ENCODE measurements at regions not wholly inside any gene's neighbourhood (a gene's known extent, or its start where the extent isn't known, plus 50 kb on each side); places are given as distances from the start of the nearest gene placed in this dataset.

- Mint-ChIP-seq H3K9me3 (peaks cover 0 to 12% of the 10 kb centered on the region in 2 donors), H3K36me3 (no peaks in the 10 kb centered on the region), H3K27ac (no peak overlapping the region)
- ATAC-seq (no peak), DNase-seq (ENCODE audit: low spot score in 2 of 2) (no peak)
Measured at GRCh38 chr14:43901911-43902673, 605.0 kb downstream of the FSCB start.

GRCh38 chr14:43900173-43900655 is 606.9 kb downstream of the FSCB start:
- no peak for DNase-seq (ENCODE audit: low spot score in 2 of 2)
- Mint-ChIP-seq H3K36me3 (no peaks in the 10 kb centered on the region), H3K27ac (no peak overlapping the region), H3K9me3 (peaks cover 6 to 9% of the 10 kb centered on the region in 2 donors)
- no peak for ATAC-seq

- Mint-ChIP-seq H3K9me3 (peaks cover 8 to 9% of the 10 kb centered on the region in 2 donors), H3K36me3 (no peaks in the 10 kb centered on the region), H3K27ac (no peak overlapping the region)
- DNase-seq (ENCODE audit: low spot score in 2 of 2), result no peak
- ATAC-seq, result no peak
Measured at GRCh38 chr14:43898687-43899086, 608.4 kb downstream of the FSCB start.

GRCh38 chr14:43896044-43896443 is 611.0 kb downstream of the FSCB start:
- DNase-seq (ENCODE audit: low spot score in 2 of 2) (no peak), ATAC-seq (no peak)
- Mint-ChIP-seq H3K36me3 (no peaks in the 10 kb centered on the region), H3K27ac (no peak overlapping the region), H3K9me3 (peaks cover 14% of the 10 kb centered on the region in 2 donors)

GRCh38 chr14:43894534-43894933 is 612.5 kb downstream of the FSCB start:
- ATAC-seq, result no peak
- Mint-ChIP-seq H3K27ac (no peak overlapping the region), H3K36me3 (no peaks in the 10 kb centered on the region), H3K9me3 (peaks cover 11 to 14% of the 10 kb centered on the region in 2 donors)
- no peak for DNase-seq (ENCODE audit: low spot score in 2 of 2)

- Mint-ChIP-seq H3K9me3 (peaks cover 6 to 18% of the 10 kb centered on the region in 2 donors), H3K36me3 (no peaks in the 10 kb centered on the region), H3K27ac (no peak overlapping the region)
- DNase-seq (ENCODE audit: low spot score in 2 of 2) (no peak), ATAC-seq (no peak)
Measured at GRCh38 chr14:43887523-43887922, 619.6 kb downstream of the FSCB start.

- Mint-ChIP-seq H3K9me3 (no peaks in the 10 kb centered on the region), H3K36me3 (no peaks in the 10 kb centered on the region), H3K27ac (no peak overlapping the region)
- ATAC-seq, result no peak
- no peak for DNase-seq (ENCODE audit: low spot score in 2 of 2)
Measured at GRCh38 chr14:43877351-43877960, 629.6 kb downstream of the FSCB start.

- Mint-ChIP-seq H3K9me3 (no peaks in the 10 kb centered on the region), H3K36me3 (no peaks in the 10 kb centered on the region), H3K27ac (no peak overlapping the region)
- DNase-seq (ENCODE audit: low spot score in 2 of 2) (no peak), ATAC-seq (no peak)
Measured at GRCh38 chr14:43872752-43873655, 634.1 kb downstream of the FSCB start.

- Mint-ChIP-seq H3K36me3 (no peaks in the 10 kb centered on the region), H3K27ac (no peak overlapping the region), H3K9me3 (peaks cover 4% of the 10 kb centered on the region in 2 donors)
- DNase-seq (ENCODE audit: low spot score in 2 of 2) (no peak), ATAC-seq (no peak)
Measured at GRCh38 chr14:43872222-43872621, 634.9 kb downstream of the FSCB start.

GRCh38 chr14:43858981-43859380 is 648.1 kb downstream of the FSCB start:
- H3K36me3 Mint-ChIP-seq, result no peaks in the 10 kb centered on the region
- ATAC-seq, result no peak
- no peak for DNase-seq (ENCODE audit: low spot score in 2 of 2)
- H3K9me3 Mint-ChIP-seq, result peaks cover 5 to 14% of the 10 kb centered on the region in 2 donors
- no peak overlapping the region for H3K27ac Mint-ChIP-seq

- Mint-ChIP-seq H3K9me3 (peaks cover 10 to 12% of the 10 kb centered on the region in 2 donors), H3K27ac (no peak overlapping the region), H3K36me3 (no peaks in the 10 kb centered on the region)
- DNase-seq (ENCODE audit: low spot score in 2 of 2) (no peak), ATAC-seq (no peak)
Measured at GRCh38 chr14:43855556-43855955, 651.5 kb downstream of the FSCB start.

GRCh38 chr14:43853541-43853940 is 653.5 kb downstream of the FSCB start:
- no peaks in the 10 kb centered on the region for H3K36me3 Mint-ChIP-seq
- ATAC-seq (no peak), DNase-seq (ENCODE audit: low spot score in 2 of 2) (no peak)
- H3K27ac Mint-ChIP-seq, result no peak overlapping the region
- H3K9me3 Mint-ChIP-seq, result peaks cover 10 to 15% of the 10 kb centered on the region in 2 donors

- Mint-ChIP-seq H3K9me3 (peaks cover 29 to 49% of the 10 kb centered on the region in 2 donors), H3K36me3 (peaks cover 0 to 17% of the 10 kb centered on the region in 2 donors), H3K27ac (no peak overlapping the region)
- no peak for ATAC-seq
- DNase-seq (ENCODE audit: low spot score in 2 of 2), result no peak
Measured at GRCh38 chr14:43803076-43803689, 703.9 kb downstream of the FSCB start.

- no peaks in the 10 kb centered on the region for H3K36me3 Mint-ChIP-seq
- no peak overlapping the region for H3K27ac Mint-ChIP-seq
- H3K9me3 Mint-ChIP-seq, result peaks cover 7 to 12% of the 10 kb centered on the region in 2 donors
- ATAC-seq, result no peak
- no peak for DNase-seq (ENCODE audit: low spot score in 2 of 2)
Measured at GRCh38 chr14:43795600-43796228, 711.4 kb downstream of the FSCB start.

GRCh38 chr14:43793579-43793978 is 713.5 kb downstream of the FSCB start:
- ATAC-seq, result no peak
- peaks cover 5 to 8% of the 10 kb centered on the region in 2 donors for H3K9me3 Mint-ChIP-seq
- no peak for DNase-seq (ENCODE audit: low spot score in 2 of 2)
- no peak overlapping the region for H3K27ac Mint-ChIP-seq
- no peaks in the 10 kb centered on the region for H3K36me3 Mint-ChIP-seq

- DNase-seq (ENCODE audit: low spot score in 2 of 2), result no peak
- no peak for ATAC-seq
- H3K9me3 Mint-ChIP-seq, result peaks cover 5 to 8% of the 10 kb centered on the region in 2 donors
Measured at GRCh38 chr14:43792980-43793379, 714.1 kb downstream of the FSCB start.

More at GRCh38 chr14:43792980-43793379, 714.1 kb downstream of the FSCB start:
- H3K27ac Mint-ChIP-seq, result no peak overlapping the region
- no peaks in the 10 kb centered on the region for H3K36me3 Mint-ChIP-seq
